ENCODE measurements at regions not wholly inside any gene's neighbourhood (a gene's known extent, or its start where the extent isn't known, plus 50 kb on each side); places are given as distances from the start of the nearest gene placed in this dataset.

DNA sequence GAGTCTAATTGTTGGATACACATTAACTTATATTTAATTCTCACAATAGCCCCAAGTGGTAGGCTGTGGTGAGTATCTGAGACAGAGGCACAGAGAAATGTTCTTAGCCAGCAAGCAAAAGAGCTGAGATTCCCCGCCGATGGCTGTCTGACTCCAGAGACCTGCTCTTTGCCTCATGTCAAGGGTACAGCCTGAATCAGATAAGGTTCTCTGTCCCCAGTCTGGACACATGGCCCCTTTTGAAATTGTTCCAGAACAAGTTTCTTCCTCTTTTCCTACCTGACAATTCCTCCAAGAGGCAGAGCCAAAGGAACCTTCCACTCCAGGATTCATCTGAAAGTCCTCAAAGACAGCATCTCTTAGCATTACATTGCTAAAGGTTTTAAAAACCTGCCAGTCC lies 512.9 kb upstream of the TNP1 start:
- DNase-seq (no peak), ATAC-seq (no peak)
- CTCF ChIA-PET, result no interaction called here
- no peak overlapping the region for H3K4me3 Mint-ChIP-seq
- no peaks in the 10 kb centered on the region for H3K4me1 Mint-ChIP-seq
- intact Hi-C loops (cut with DNase I, micrococcal nuclease), result loop anchor here in 1 of 2 experiments (5.0 kb wide), 1 partner anchor 385 kb away; no protein-coding TSS in a partner anchor
- no peaks in the 10 kb centered on the region for H3K27me3 Mint-ChIP-seq
- no peak overlapping the region for H3K27ac Mint-ChIP-seq
- POLR2A ChIA-PET, result interaction anchor here (0.6 kb wide), 1 partner anchor 865 kb away, joined by 3 read pairs; no protein-coding TSS in a partner anchor
- no peaks in the 10 kb centered on the region for H3K9me3 Mint-ChIP-seq (ENCODE audit: low read depth)
- H3K36me3 Mint-ChIP-seq (ENCODE audit: low read depth), result no peaks in the 10 kb centered on the region

DNA sequence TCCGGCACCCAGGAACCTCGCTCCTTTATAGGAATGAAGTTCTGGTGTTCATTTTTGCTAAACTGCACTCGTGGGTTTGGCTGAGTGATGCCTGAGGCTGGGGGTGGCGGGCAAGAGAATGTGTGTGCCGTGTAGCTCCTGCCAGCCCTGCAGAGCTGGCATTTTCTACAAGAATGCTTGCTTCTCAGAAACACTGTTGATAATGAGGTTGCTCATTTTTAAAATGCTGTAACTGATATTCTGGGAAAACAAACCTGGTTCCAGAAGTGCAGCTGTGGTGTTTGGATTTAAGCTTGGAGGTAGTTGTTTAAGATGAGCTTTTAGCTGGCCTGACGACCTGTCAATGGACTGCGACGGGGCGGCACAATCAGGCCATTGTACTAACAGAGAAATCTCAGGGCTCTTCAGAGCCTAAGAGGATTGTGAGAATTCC lies 511.9 kb upstream of the TNP1 start:
- Mint-ChIP-seq H3K27me3 (no peaks in the 10 kb centered on the region), H3K27ac (no peak overlapping the region), H3K4me1 (no peaks in the 10 kb centered on the region), H3K9me3 (ENCODE audit: low read depth) (no peaks in the 10 kb centered on the region), H3K4me3 (no peak overlapping the region), H3K36me3 (ENCODE audit: low read depth) (no peaks in the 10 kb centered on the region)
- CTCF ChIA-PET, result interaction anchor here (0.7 to 1.1 kb wide), 2 partner anchors 139 to 609 kb away, joined by 3 read pairs; no protein-coding TSS in a partner anchor
- ATAC-seq, result no peak
- POLR2A ChIA-PET, result no interaction called here
- intact Hi-C loops (cut with DNase I, micrococcal nuclease), result loop anchor here in 1 of 2 experiments (5.0 kb wide), 1 partner anchor 386 kb away; no protein-coding TSS in a partner anchor
- DNase-seq, result no peak

DNA sequence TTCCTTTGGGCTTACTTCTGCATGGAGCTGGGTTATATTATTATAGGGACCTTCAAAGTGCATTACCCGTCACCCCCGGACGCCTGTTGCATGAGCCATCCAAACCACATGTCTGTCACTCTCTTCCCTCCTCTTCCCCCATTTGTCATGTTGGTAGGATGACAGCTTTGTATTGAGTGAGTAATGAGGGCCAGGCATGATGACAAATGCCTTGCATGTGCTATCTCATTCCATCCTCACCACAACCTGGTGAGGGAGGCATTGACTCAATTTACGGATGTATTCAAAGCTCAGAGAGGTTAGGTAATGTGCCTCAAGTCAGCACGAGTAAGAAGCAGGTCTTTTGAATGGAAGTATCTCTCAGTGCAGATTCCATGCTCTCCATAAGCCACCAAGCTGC lies 510.5 kb upstream of the TNP1 start:
- DNase-seq (peak; percentile 34), ATAC-seq (peak; percentile 94)
- H3K27me3 Mint-ChIP-seq, result no peaks in the 10 kb centered on the region
- H3K9me3 Mint-ChIP-seq (ENCODE audit: low read depth), result no peaks in the 10 kb centered on the region
- H3K27ac Mint-ChIP-seq, result no peak overlapping the region
- CTCF ChIA-PET, result no interaction called here
- H3K4me1 Mint-ChIP-seq, result no peaks in the 10 kb centered on the region
- no peaks in the 10 kb centered on the region for H3K36me3 Mint-ChIP-seq (ENCODE audit: low read depth)
- H3K4me3 Mint-ChIP-seq, result no peak overlapping the region
- intact Hi-C loops (cut with DNase I, micrococcal nuclease), result loop anchor here in 1 of 2 experiments (5.0 kb wide), 1 partner anchor 387 kb away; no protein-coding TSS in a partner anchor
- POLR2A ChIA-PET, result no interaction called here

DNA sequence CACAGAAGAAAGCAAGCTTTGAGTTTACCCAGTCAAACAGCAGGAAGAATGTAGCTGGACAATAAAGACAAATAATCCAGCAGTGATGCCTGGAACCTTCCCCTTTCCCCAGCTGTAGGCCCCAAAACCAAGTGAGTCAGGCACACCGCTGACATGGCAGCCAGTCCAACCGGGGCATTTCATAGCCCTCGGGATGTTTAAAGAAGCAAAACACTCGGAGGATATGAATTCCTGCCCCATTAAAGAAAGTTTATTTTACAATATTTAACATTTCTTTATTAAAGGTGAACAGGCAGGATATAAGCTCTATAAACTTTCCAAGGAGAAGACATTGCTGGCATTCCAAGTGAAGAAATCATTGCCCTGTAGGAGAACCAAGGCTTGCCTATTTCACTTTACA lies 507.6 kb upstream of the TNP1 start:
- Mint-ChIP-seq H3K9me3 (ENCODE audit: low read depth) (no peaks in the 10 kb centered on the region), H3K36me3 (ENCODE audit: low read depth) (no peaks in the 10 kb centered on the region), H3K27ac (no peak overlapping the region), H3K4me1 (no peaks in the 10 kb centered on the region), H3K27me3 (no peaks in the 10 kb centered on the region), H3K4me3 (no peak overlapping the region)
- DNase-seq (no peak), ATAC-seq (no peak)
- CTCF ChIA-PET, result no interaction called here
- POLR2A ChIA-PET, result no interaction called here
- intact Hi-C loops (cut with DNase I, micrococcal nuclease), result no loop called here

DNA sequence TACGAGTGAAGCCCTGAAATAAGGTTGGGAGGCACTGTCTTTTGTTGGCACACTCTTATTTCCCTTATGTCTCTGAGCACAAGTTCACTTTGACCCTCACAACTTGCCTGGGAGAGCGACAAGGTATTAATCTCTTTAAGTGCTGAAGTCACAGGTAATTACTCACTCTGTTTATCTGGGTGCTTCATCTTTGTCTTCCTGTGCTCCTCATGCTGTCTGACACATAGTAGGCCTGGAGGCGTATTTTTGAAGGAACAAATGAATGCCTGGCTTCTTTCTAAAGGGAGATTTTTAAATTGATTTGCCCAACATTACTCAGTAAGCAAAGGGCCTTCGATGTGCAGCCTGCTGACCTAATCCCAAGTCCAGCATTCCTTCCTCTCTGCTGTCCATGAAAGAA lies 507.1 kb upstream of the TNP1 start:
- H3K27me3 Mint-ChIP-seq, result no peaks in the 10 kb centered on the region
- no peak overlapping the region for H3K4me3 Mint-ChIP-seq
- H3K4me1 Mint-ChIP-seq, result no peaks in the 10 kb centered on the region
- intact Hi-C loops (cut with DNase I, micrococcal nuclease), result no loop called here
- CTCF ChIA-PET, result no interaction called here
- no peak overlapping the region for H3K27ac Mint-ChIP-seq
- H3K36me3 Mint-ChIP-seq (ENCODE audit: low read depth), result no peaks in the 10 kb centered on the region
- POLR2A ChIA-PET, result no interaction called here
- ATAC-seq, result no peak
- no peaks in the 10 kb centered on the region for H3K9me3 Mint-ChIP-seq (ENCODE audit: low read depth)
- no peak for DNase-seq

DNA sequence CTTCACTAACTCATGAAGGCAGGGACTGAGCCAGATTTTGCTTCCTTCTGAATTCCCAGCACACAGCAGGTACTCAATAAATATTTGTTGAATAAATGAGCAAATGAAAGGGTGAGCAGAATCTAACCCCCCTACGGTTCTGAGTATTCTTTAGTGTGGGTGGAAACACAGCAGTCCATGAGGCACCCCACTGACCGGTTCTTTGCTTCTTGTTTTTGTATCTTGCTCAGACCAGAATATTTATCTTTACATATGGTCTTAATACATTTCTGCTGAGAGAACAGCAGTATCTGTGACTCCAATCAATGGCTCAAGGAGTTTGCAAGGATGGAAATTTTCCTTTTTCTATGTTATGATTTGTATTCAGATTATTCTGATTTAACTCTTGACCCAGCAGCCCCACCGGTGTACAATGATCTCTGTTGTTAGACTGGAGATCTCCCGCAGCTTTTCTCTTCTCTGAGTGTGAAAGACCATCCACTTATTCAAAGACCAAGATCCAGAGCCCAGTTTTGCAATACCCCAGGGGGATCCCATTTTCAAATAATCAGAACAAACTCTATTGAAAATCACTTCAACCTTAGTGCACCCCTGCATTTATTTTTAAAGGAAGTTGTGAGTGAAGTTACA lies 506.5 kb upstream of the TNP1 start:
- ATAC-seq, result no peak
- DNase-seq, result no peak
- no peaks in the 10 kb centered on the region for H3K27me3 Mint-ChIP-seq
- H3K36me3 Mint-ChIP-seq (ENCODE audit: low read depth), result no peaks in the 10 kb centered on the region
- POLR2A ChIA-PET, result no interaction called here
- CTCF ChIA-PET, result interaction anchor here (0.7 kb wide), 1 partner anchor 521 kb away, joined by 3 read pairs; no protein-coding TSS in a partner anchor
- no peaks in the 10 kb centered on the region for H3K9me3 Mint-ChIP-seq (ENCODE audit: low read depth)
- H3K4me3 Mint-ChIP-seq, result no peak overlapping the region
- no peaks in the 10 kb centered on the region for H3K4me1 Mint-ChIP-seq
- intact Hi-C loops (cut with DNase I, micrococcal nuclease), result no loop called here
- H3K27ac Mint-ChIP-seq, result no peak overlapping the region

DNA sequence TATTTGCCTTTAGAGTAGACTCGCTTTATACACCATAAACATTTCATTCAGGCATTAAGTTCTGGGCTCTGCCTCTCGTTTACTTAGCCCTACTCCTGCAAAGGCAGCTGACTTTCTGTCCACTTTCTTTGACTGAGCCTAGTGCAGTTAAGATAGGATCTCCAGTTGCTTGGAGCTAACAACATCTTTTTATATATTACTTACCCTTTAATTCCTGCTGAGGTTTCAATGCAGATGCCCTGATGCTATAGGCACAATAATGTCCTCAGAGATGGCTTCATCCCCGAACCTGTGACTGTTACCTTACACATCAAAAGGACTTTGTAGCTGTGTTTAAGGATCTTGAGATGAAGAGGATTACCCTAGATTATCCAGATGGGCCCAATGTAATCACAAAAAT lies 505.8 kb upstream of the TNP1 start:
- H3K27ac Mint-ChIP-seq, result no peak overlapping the region
- no peak for DNase-seq
- ChIA-PET CTCF (interaction anchor here (0.7 kb wide), 1 partner anchor 522 kb away, joined by 3 read pairs; no protein-coding TSS in a partner anchor), POLR2A (no interaction called here)
- H3K27me3 Mint-ChIP-seq, result no peaks in the 10 kb centered on the region
- ATAC-seq, result no peak
- no peaks in the 10 kb centered on the region for H3K9me3 Mint-ChIP-seq (ENCODE audit: low read depth)
- H3K4me1 Mint-ChIP-seq, result no peaks in the 10 kb centered on the region
- intact Hi-C loops (cut with DNase I, micrococcal nuclease), result no loop called here
- H3K36me3 Mint-ChIP-seq (ENCODE audit: low read depth), result no peaks in the 10 kb centered on the region
- no peak overlapping the region for H3K4me3 Mint-ChIP-seq

DNA sequence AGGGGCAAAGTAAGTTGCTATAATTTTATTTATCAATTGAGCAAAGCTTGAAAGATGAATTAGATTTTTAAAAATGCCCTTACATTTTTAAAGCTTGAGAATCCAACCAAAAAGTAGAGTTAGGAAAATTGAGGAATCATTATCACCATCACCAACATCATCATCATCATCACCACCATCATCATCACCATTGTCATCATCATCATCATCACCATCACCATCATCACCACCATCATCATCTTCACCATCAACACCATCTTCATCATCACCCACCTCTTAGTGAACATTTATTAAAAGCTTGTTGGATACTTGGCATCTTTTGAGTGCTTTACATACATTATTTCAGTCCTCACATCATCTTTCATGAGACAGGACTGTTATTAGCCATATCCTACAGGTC lies 504.4 kb upstream of the TNP1 start:
- Mint-ChIP-seq H3K9me3 (ENCODE audit: low read depth) (no peaks in the 10 kb centered on the region), H3K27me3 (no peaks in the 10 kb centered on the region), H3K4me3 (no peak overlapping the region), H3K4me1 (no peaks in the 10 kb centered on the region), H3K36me3 (ENCODE audit: low read depth) (no peaks in the 10 kb centered on the region), H3K27ac (no peak overlapping the region)
- POLR2A ChIA-PET, result no interaction called here
- no peak for ATAC-seq
- intact Hi-C loops (cut with DNase I, micrococcal nuclease), result no loop called here
- CTCF ChIA-PET, result no interaction called here
- DNase-seq, result no peak

DNA sequence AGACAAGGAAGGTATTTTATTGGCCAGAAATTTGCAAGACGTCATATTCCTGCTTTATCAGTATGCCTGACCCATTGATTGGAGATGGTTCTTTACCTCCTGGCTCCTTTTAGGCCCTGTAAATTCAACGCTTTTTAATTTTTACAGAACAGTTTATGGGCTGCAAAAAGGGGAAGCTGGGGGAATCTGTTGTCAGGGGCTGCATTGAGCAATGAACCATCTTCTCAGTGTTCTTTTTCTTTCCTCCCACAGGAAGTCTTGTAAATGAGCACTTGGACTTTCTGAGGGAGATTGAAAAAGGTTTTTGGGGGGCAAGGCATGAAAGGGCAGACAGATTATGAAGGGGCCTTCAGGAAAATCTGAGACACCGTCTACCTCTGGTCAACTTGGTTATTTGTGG lies 503.6 kb upstream of the TNP1 start:
- intact Hi-C loops (cut with DNase I, micrococcal nuclease), result no loop called here
- no peaks in the 10 kb centered on the region for H3K27me3 Mint-ChIP-seq
- ChIA-PET CTCF (interaction anchor here (0.6 to 0.7 kb wide), 2 partner anchors 505 to 1666 kb away, joined by 3 to 4 read pairs; no protein-coding TSS in a partner anchor), POLR2A (no interaction called here)
- DNase-seq (no peak), ATAC-seq (no peak)
- no peaks in the 10 kb centered on the region for H3K36me3 Mint-ChIP-seq (ENCODE audit: low read depth)
- no peaks in the 10 kb centered on the region for H3K4me1 Mint-ChIP-seq
- H3K4me3 Mint-ChIP-seq, result no peak overlapping the region
- H3K9me3 Mint-ChIP-seq (ENCODE audit: low read depth), result no peaks in the 10 kb centered on the region
- H3K27ac Mint-ChIP-seq, result no peak overlapping the region

DNA sequence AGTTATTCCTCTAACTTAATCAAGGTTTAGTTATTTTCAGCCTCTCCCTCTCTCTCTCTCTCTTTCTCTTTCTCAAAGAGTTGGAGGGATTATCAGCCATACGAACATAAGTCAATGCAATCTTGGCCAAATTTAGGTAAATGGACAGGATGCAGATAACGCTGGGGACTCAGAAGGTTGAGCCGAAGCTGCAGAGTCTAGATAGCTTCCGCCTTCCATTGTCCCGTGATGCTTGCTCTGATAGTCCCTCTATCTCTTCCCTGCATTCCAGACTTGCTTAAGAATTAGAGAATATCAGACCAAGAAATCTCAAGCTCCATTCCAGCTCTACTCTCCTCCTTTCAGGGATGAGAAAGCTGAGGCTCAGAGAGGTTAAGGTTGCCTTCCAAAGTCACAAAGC lies 502.8 kb upstream of the TNP1 start:
- CTCF ChIA-PET, result no interaction called here
- intact Hi-C loops (cut with DNase I, micrococcal nuclease), result no loop called here
- no peaks in the 10 kb centered on the region for H3K4me1 Mint-ChIP-seq
- no peaks in the 10 kb centered on the region for H3K9me3 Mint-ChIP-seq (ENCODE audit: low read depth)
- no peak overlapping the region for H3K27ac Mint-ChIP-seq
- H3K4me3 Mint-ChIP-seq, result no peak overlapping the region
- ATAC-seq, result no peak
- no peaks in the 10 kb centered on the region for H3K27me3 Mint-ChIP-seq
- no peak for DNase-seq
- POLR2A ChIA-PET, result no interaction called here
- H3K36me3 Mint-ChIP-seq (ENCODE audit: low read depth), result no peaks in the 10 kb centered on the region

DNA sequence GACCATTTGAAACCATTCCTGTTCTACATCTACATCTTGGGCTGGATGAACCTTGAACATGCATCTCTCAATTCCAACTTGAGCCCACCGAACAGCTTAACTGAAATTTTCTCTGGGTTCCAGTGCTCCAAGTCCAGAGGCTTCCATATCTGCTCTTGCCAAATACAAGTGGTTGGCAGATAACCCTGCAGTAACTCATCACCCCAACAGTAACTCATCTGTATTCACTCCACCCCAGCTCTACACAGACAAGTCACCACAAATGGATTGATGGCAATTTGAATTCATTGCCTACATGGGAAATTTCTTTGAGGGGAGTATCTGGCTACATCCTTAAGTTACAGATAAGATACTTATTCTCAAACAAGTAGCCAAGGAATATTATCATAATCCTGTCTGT lies 502.4 kb upstream of the TNP1 start:
- Mint-ChIP-seq H3K4me1 (no peaks in the 10 kb centered on the region), H3K4me3 (no peak overlapping the region), H3K27ac (no peak overlapping the region), H3K36me3 (ENCODE audit: low read depth) (no peaks in the 10 kb centered on the region), H3K27me3 (no peaks in the 10 kb centered on the region), H3K9me3 (ENCODE audit: low read depth) (no peaks in the 10 kb centered on the region)
- CTCF ChIA-PET, result interaction anchor here (0.6 kb wide), 1 partner anchor 1667 kb away, joined by 6 read pairs; no protein-coding TSS in a partner anchor
- POLR2A ChIA-PET, result no interaction called here
- DNase-seq (no peak), ATAC-seq (no peak)
- intact Hi-C loops (cut with DNase I, micrococcal nuclease), result no loop called here

DNA sequence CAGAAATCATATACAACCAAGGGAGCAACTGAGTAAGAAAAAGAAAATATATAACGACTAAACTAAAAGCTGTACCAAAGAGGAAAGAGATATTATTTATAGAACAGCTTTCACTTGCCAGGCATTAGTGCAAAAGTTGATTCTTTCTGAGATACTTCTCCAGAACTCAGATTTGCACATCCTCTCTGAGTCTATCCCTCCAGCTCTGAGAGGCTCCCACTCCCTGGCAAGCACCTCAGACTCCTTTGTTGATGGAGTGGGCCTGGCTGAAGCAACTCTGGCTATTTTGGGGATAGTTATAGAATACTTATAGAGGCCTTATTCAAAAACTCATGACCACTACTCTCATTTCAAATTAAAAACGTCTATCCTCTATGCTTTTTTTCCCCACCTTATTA lies 501.6 kb upstream of the TNP1 start:
- DNase-seq (no peak), ATAC-seq (no peak)
- Mint-ChIP-seq H3K36me3 (ENCODE audit: low read depth) (no peaks in the 10 kb centered on the region), H3K27ac (no peak overlapping the region), H3K4me1 (no peaks in the 10 kb centered on the region), H3K27me3 (no peaks in the 10 kb centered on the region), H3K4me3 (no peak overlapping the region), H3K9me3 (ENCODE audit: low read depth) (no peaks in the 10 kb centered on the region)
- ChIA-PET POLR2A (no interaction called here), CTCF (interaction anchor here (0.6 kb wide), 1 partner anchor 1668 kb away, joined by 6 read pairs; no protein-coding TSS in a partner anchor)
- intact Hi-C loops (cut with DNase I, micrococcal nuclease), result no loop called here

Measured in activated CD4-positive, alpha-beta T cell treated with anti-CD3 and anti-CD28 coated beads for 36 hours (primary cell).